GM12878 (cell line): ENCODE measurements at regions not wholly inside any gene's neighbourhood (a gene's known extent, or its start where the extent isn't known, plus 50 kb on each side); places are given as distances from the start of the nearest gene placed in this dataset.

Experiments
- ATAC-seq: fragments of 200-7000 bp; cut with Tn5 transposase; 3 replicates; pipeline ENCODE4 v1.9.1; 2020; ENCODE audit warnings: mild to moderate bottlenecking, moderate library complexity
- BruUV-seq: library from RNA; stranded (reverse); fragments of 400-500 nt; replicated peaks from 2 replicates; lab custom pipeline; 2021; lab: Mats Ljungman, UMichigan
- CTCF ChIA-PET: fragments of 300-600 bp; sonication (Branson Sonifier 250); formaldehyde crosslinking; extraction: SDS; loops from one replicate; lab custom pipeline; 2021; ENCODE audit warnings: inconsistent platforms; lab: Yijun Ruan, JAX
- POLR2A ChIA-PET: fragments of 350-600 bp; formaldehyde crosslinking; extraction: SDS; loops from one replicate; lab custom pipeline; 2021; ENCODE audit warnings: inconsistent platforms; lab: Charles Lee
- RAD21 ChIA-PET: fragments of 300-600 bp; sonication (Branson Sonifier 250); formaldehyde crosslinking; loops from one replicate; lab custom pipeline; 2023; ENCODE audit warnings: antibody characterized with exemption; ENCODE audit not compliant: unreplicated experiment; lab: Charles Lee
- SMC1A ChIA-PET: fragments of 300-600 bp; sonication (Branson Sonifier 250); formaldehyde crosslinking; loops from one replicate; lab custom pipeline; 2023; ENCODE audit not compliant: unreplicated experiment, uncharacterized antibody; lab: Charles Lee
- DNase-seq: peaks from one replicate; pipeline ENCODE4 v3.0.0-alpha.2; 2011; ENCODE audit warnings: low read depth, low spot score
- FAIRE-seq: peaks from 3 replicates; lab custom pipeline; 2011; peaks lifted over from hg19 to GRCh38; lab: Jason Lieb, UNC
- H2AFZ ChIP-seq: 2 replicates; pipeline ENCODE4 v1.6.0; 2011; ENCODE audit warnings: low read depth, low read length, control low read depth; ENCODE audit not compliant: control insufficient read depth
- H3K27ac ChIP-seq: 2 replicates; pipeline ENCODE4 v1.5.1; 2011; ENCODE audit warnings: control low read depth; ENCODE audit not compliant: control insufficient read depth, insufficient read depth
- H3K27me3 ChIP-seq, 2 experiments: replicated peaks in 1 of 2; 2 replicates each; pipeline versions ENCODE4 v1.6.0 to v1.6.1; 2011; ENCODE audit warnings: low read length in 1 of 2; ENCODE audit not compliant: control insufficient read depth in 2 of 2, insufficient read depth in 2 of 2
- H3K36me3 ChIP-seq, 2 experiments: 2 replicates each; pipeline ENCODE4 v1.5.1; 2011; ENCODE audit warnings: low read length in 1 of 2; ENCODE audit not compliant: control insufficient read depth in 2 of 2, insufficient read depth in 2 of 2
- H3K4me1 ChIP-seq: 2 replicates; pipeline ENCODE4 v1.6.1; 2011; ENCODE audit warnings: mild to moderate bottlenecking, low read length, moderate library complexity, mixed read lengths; ENCODE audit not compliant: control insufficient read depth, insufficient read depth
- H3K4me2 ChIP-seq: 2 replicates; pipeline ENCODE4 v1.6.0; 2011; ENCODE audit warnings: control low read depth; ENCODE audit not compliant: control insufficient read depth, insufficient read depth
- H3K4me3 ChIP-seq: fragments of 200-600 bp; sonication (generic); 2 replicates; pipeline ENCODE4 v1.5.1; 2016
- H3K79me2 ChIP-seq: 2 replicates; pipeline ENCODE4 v1.6.0; 2011; ENCODE audit warnings: low read length; ENCODE audit not compliant: control insufficient read depth, insufficient read depth
- H3K9ac ChIP-seq: 2 replicates; pipeline ENCODE4 v1.8.0; 2011; ENCODE audit warnings: low read length, control low read depth, mixed read lengths; ENCODE audit not compliant: control insufficient read depth, insufficient read depth
- H3K9me3 ChIP-seq: replicated peaks from 3 replicates; pipeline ENCODE4 v1.5.1; 2011; ENCODE audit warnings: mild to moderate bottlenecking, low read length; ENCODE audit not compliant: control insufficient read depth, insufficient read depth
- H4K20me1 ChIP-seq: 2 replicates; pipeline ENCODE4 v1.6.0; 2011; ENCODE audit not compliant: control insufficient read depth, insufficient read depth
- ATF7 ChIP-seq: fragments of 450-650 bp; IDR thresholded peaks from 2 replicates; pipeline ENCODE4 v1.6.1; 2016; ENCODE audit warnings: low read depth, mild to moderate bottlenecking
- CEBPZ ChIP-seq: fragments of 150-350 bp; IDR thresholded peaks from 2 replicates; pipeline ENCODE4 v1.6.1; 2016; ENCODE audit warnings: low read depth, low read length
- CHD4 ChIP-seq: fragments of 200-600 bp; sonication (generic); IDR thresholded peaks from 2 replicates; pipeline ENCODE4 v1.6.1; 2016; ENCODE audit warnings: mild to moderate bottlenecking
- FOXK2 ChIP-seq: fragments of 450-650 bp; IDR thresholded peaks from 2 replicates; pipeline ENCODE4 v1.6.1; 2017; ENCODE audit warnings: mild to moderate bottlenecking, moderate library complexity
- HDGF ChIP-seq: fragments of 450-650 bp; IDR thresholded peaks from 2 replicates; pipeline ENCODE4 v1.6.1; 2016; ENCODE audit warnings: antibody characterized with exemption
- SUPT20H ChIP-seq: IDR thresholded peaks from 2 replicates; pipeline ENCODE4 v1.6.1; 2011; ENCODE audit warnings: low read depth, mild to moderate bottlenecking, low read length, moderate library complexity, borderline replicate concordance; ENCODE audit not compliant: control insufficient read depth
- USF2 ChIP-seq: IDR thresholded peaks from 2 replicates; pipeline ENCODE4 v1.6.1; 2011; ENCODE audit warnings: low read depth, low read length, improper control_type of control experiment, borderline replicate concordance
- YBX1 ChIP-seq: fragments of 450-650 bp; IDR thresholded peaks from 2 replicates; pipeline ENCODE4 v1.6.1; 2016; ENCODE audit warnings: antibody characterized with exemption
- ZSCAN29 ChIP-seq: fragments of 450-650 bp; IDR thresholded peaks from 2 replicates; pipeline ENCODE4 v1.6.1; 2017; ENCODE audit warnings: mild to moderate bottlenecking, moderate library complexity
- WGBS: methylation state at CpG from one replicate; pipeline ENCODE4 v1.1.6; 2016; ENCODE audit warnings: low lambda C conversion rate; ENCODE audit not compliant: insufficient replicate concordance, insufficient coverage; ENCODE audit errors: missing lambda C conversion rate; 5-methylcytosine and 5-hydroxymethylcytosine counted together
- in situ Hi-C: fragments of 300-500 bp; cut with MboI; formaldehyde crosslinking; loops from 9 replicates; pipeline ENCODE4 v1.14.3; 2018; ENCODE audit warnings: mixed read lengths
- intact Hi-C: fragments of 100-400 bp; cut with micrococcal nuclease; formaldehyde crosslinking; loops from one replicate; pipeline ENCODE4 v1.14.2; 2022; ENCODE audit not compliant: unreplicated experiment

- in situ Hi-C loops (loop anchor here (25.0 kb wide), 1 partner anchor 140 kb away; no protein-coding TSS in a partner anchor), intact Hi-C loops (no loop called here)
- 22% methylated on average over 13 of the region's 13 CpGs for WGBS
- FAIRE-seq (no peak), ATAC-seq (no peak), DNase-seq (no peak)
- Histone ChIP-seq H3K4me1 (no peaks in the 10 kb centered on the region), H3K4me3 (no peak overlapping the region), H3K4me2 (no peak overlapping the region), H4K20me1 (no peaks in the 10 kb centered on the region), H3K9me3 (no peaks in the 10 kb centered on the region; the same call in 2 of the 3 replicates), H3K79me2 (no peaks in the 10 kb centered on the region), H3K9ac (no peak overlapping the region), H2AFZ (no peak overlapping the region), H3K27ac (no peak overlapping the region), H3K27me3 (peaks cover 7 to 15% of the 10 kb centered on the region in 2 experiments), H3K36me3 (no peaks in the 10 kb centered on the region)
- ChIA-PET SMC1A (interaction anchor here (0.7 to 1.0 kb wide), 3 partner anchors 16 to 217 kb away, joined by 3 read pairs; no protein-coding TSS in a partner anchor), CTCF (interaction anchor here (0.7 to 1.5 kb wide), 4 partner anchors 16 to 615 kb away, joined by 3 to 4 read pairs (median 3); no protein-coding TSS in a partner anchor), POLR2A (no interaction called here), RAD21 (no interaction called here)
- TF ChIP-seq ZSCAN29 = no peak
- TF ChIP-seq CEBPZ = no peak
- TF ChIP-seq SUPT20H = no peak
- TF ChIP-seq FOXK2 = no peak
- no peak for TF ChIP-seq CHD4
- no peak for TF ChIP-seq USF2
- no peak for TF ChIP-seq YBX1
- no peak for TF ChIP-seq ATF7
- TF ChIP-seq HDGF = no peak
- no TSS peak for BruUV-seq
These were observed 53.3 kb upstream of the NKAP start for GRCh38 chrX:119996600-119997524.
